ENCODE measurements at regions not wholly inside any gene's neighbourhood (a gene's known extent, or its start where the extent isn't known, plus 50 kb on each side); places are given as distances from the start of the nearest gene placed in this dataset.
A peak's percentile ranks its signal among the peaks of the same experiment; 100 is the strongest.

DNA sequence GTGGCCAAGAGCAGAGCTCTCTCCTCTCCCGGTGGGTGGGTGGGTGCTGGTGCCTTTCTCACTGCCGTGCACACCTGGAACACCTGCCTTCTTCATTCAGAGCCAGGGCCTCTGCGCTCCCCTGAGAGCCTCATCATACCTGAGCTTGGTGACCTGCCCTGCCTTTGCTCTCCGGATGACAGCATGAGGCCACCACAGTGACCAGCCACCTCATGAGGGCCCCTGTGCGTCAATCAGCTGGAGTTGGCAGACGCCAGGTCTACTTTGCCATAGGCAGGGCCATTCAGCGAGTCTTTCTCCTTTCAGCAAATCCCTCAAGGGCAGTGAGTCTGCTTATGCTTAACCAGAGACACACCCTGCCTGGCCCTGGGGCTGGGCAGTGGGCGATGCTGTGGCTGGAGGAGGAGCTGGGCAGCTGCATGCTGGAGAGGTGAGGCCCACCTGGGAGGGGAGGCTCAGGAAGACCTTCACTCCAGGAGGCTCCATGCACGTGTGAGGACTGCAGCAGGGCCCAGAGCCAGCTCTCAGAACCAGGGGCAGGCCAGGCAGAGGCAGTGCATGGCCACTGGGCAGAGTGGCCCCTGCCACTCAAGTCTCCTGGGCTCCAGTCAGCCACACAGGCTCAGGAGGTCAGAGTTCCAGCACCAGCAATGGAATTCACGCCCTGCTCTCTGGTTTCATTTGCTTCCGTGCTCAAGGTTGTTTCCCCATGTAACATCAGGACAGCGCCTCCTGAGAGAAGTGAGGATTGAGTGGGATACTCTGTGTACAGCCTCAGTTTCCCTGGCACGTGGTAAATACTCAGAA is 417.5 kb upstream of the MYT1L start:
- FAIRE-seq: no peak
- DNase-seq (ENCODE audit: low spot score): no peak

GRCh38 chr2:2747797-2748301 is 416.8 kb upstream of the MYT1L start:
- DNase-seq (ENCODE audit: low spot score) (no peak), FAIRE-seq (no peak)

DNA sequence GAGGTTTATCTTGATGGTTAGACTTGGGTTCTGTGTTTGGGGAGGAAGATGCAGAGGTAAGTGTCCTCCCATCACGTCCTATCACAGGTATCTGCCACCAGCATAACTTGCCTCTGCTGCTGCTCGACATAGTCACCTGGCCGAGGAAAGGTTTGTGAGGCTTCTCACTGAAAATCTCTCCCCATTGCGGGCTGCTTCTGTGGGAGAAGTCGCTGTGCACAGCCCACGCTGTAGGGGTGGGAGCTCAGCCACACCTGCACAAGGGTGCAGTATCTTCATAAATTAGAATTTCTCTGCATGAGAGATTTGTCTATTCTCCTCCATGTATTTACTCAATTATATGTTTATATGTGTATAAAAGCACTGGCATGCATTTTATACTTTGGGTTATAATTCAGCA is 415.7 kb upstream of the MYT1L start:
- FAIRE-seq (no peak), DNase-seq (ENCODE audit: low spot score) (no peak)

DNA sequence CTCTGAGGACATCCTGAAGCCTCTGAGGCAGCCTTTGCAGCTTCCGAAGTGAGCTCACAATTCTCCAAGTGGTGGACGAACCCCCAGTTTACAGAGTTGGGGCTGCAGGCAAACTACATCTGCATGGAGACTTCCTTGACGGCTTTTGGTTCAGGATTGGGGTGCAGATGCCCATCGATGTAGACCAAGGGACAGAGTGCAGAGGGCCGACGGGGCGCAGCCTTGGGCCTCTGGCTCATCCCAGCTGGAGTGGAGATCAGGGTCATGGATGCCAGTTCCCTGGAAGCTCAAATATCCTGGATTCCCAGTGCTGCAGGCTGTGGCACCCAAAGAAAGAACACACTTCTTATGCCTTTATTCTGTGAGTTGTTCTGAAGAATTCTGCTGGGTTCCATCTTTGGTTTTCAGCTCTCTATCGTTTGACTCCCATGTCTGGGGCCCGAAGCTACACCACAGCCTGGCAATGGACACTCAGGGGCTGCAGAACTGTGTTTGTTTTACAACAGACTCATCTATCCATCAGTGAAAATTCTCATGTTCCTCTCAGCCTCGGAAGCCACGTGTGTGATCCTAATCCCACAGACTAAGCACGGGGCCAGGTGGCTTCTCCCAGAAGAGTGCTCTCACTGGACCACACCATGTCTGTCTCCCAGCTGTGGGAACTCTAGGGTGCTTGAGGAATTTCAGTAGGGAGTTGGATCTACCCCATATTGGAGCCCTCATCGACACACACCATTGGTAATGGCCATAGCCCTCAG is 414.1 kb upstream of the MYT1L start:
- FAIRE-seq (no peak), DNase-seq (ENCODE audit: low spot score) (no peak)

GRCh38 chr2:2744107-2744506 is 413.0 kb upstream of the MYT1L start:
- FAIRE-seq (no peak), DNase-seq (ENCODE audit: low spot score) (no peak)

- peak; percentile 75 for DNase-seq (ENCODE audit: low spot score)
- no peak for FAIRE-seq
These were observed 412.1 kb upstream of the MYT1L start for GRCh38 chr2:2743164-2743571.

DNA sequence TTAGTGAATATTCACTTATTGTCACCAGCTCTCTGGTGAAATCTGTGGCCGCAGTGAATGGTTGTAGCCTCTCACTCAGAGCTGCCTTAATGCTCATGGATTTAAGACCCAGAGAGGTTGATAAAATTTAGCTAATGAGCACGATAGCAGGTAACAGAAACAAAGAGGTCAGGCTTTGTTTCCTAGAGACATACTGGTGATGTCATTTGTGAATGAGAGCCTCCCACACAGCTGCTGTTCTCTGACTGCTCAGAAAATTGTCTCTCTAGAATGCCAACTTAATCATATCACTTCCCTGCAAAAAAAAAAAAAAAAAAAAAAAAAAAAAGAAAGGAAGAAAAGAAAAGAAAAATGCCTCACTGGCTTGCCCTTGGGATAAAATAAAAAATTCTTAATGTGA is 411.7 kb upstream of the MYT1L start:
- peak; percentile 26 for DNase-seq (ENCODE audit: low spot score)
- FAIRE-seq: no peak

DNA sequence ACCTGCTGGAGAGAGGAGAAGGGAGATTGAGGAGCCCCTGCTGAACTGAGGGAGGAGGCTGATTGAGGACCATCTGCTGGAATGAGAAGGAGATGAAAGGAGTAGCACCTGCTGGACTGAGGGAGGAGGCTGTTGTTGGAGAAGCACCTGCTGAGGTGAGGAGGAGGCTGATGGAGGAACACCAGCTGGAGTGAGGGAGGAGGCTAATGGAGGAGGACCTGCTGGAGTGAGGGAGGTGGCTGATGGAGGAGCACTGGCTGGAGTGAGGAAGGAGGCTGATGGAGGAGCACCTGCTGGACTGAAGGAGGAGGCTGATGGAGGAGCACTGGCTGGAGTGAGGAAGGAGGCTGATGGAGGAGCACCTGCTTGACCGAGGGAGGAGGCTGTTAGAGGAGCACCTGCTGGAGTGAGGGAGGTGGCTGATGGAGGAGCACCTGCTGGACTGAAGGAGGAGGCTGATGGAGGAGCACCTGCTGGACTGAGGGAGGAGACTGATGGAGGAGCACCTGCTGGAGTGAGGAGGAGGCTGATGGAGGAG is 409.2 kb upstream of the MYT1L start:
- DNase-seq (ENCODE audit: low spot score): no peak
- no peak for FAIRE-seq

DNA sequence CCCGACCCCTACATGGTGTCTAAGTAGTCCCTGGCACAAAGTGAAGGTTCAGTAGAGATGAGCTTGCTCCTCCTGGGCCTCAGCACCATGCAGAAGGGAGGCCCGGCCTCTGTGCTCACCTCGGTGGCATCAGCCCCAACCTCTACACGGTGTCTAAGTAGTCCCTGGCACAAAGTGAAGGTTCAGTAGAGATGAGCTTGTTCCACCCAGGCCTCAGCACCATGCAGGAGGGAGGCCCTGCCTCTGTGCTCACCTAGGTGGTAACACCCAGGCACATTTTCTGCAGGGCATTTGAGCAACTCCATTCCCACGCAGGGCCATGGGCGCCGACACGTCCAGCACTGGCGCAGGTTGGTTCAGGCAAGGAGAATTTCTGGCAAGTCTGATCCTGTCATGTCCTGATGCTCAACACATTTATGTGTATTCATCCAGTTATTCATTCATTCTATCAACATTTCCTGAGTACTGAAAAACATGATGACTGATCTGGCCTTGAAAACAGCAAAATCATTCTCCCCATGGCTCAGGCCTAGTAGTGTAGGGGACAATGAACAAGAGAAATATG is 408.2 kb upstream of the MYT1L start:
- no peak for FAIRE-seq
- DNase-seq (ENCODE audit: low spot score): no peak

- FAIRE-seq (no peak), DNase-seq (ENCODE audit: low spot score) (no peak)
These were observed 407.6 kb upstream of the MYT1L start for GRCh38 chr2:2738684-2739083.

DNA sequence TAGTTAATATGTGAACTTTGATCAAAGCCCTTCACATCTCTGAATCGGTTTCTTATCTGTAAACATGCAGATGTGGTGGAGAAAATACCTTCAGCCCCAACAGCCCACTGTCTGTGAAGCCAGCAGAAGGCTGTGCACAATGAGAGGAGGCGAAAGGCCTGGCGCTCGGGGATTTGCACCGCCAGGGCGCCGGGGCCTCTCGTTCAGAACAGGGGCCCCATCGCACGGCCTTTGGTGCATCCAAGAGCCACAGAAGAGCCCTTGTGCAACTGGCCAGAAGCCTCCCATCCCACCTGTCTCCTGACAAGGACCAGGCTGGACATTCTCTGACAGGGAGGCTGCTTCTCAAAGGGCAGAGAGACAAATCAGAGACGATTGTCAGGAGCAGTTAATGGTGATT is 407.2 kb upstream of the MYT1L start:
- FAIRE-seq (no peak), DNase-seq (ENCODE audit: low spot score) (no peak)

GRCh38 chr2:2735041-2735440 is 404.0 kb upstream of the MYT1L start:
- no peak for FAIRE-seq
- DNase-seq (ENCODE audit: low spot score): no peak

DNA sequence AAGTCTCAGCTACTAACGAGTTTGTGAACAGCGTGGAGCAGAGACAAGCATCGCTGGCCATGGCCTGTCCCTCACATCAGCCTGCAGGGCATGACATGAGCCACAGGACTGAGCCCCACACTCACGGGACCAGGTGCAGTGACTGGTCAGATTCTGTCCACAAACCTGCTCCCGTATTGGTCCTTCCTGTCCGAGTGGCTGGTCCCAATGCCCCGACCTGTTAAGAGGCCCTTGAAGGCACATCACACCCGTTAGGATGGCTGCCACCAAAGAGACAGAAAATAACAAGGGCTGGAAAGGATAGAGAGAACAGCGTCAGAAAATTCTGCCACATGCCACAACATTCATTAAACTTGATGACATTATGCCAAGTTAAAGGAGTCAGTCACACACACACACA is 403.2 kb upstream of the MYT1L start:
- no peak for DNase-seq (ENCODE audit: low spot score)
- no peak for FAIRE-seq

- DNase-seq (ENCODE audit: low spot score) (no peak), FAIRE-seq (no peak)
These were observed 402.7 kb upstream of the MYT1L start for GRCh38 chr2:2733818-2734217.

- DNase-seq (ENCODE audit: low spot score) (no peak), FAIRE-seq (no peak)
These were observed 401.4 kb upstream of the MYT1L start for GRCh38 chr2:2732331-2733119.

GRCh38 chr2:2731816-2732284 is 400.8 kb upstream of the MYT1L start:
- DNase-seq (ENCODE audit: low spot score) (no peak), FAIRE-seq (no peak)

DNA sequence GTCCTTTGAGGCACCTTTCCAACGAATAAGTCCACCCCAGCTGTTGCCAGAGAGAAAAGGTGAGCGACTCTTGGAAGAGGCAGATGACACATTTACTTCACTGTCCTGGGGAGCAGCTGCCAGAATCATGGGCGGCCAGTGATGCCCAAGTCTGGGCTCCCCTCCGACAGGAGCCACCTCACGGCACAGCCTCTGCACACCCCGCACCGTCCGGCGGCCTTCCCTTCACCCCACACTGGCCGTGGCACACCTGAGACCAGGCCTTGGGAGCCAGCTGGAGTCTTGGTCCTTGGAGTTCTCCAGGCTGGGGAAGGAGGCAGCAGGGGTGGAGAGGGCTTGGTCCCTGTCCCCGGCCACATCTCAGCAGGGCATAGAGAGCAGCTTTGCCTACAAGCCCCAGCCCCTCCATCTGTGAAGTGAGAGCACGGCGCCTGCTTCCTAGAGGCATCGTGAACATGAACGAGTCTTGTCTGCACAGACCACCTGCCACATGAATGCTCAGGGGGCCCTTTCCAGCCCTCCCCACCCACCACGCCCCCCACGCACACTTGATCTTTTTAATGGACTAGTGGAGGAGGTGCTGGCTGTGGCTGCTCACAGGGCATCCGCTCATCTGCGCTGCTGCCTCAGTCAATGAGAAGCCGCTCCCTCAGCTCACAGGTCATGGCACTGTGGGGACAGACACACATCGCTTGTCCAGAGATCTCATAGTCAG is 400.2 kb upstream of the MYT1L start:
- no peak for DNase-seq (ENCODE audit: low spot score)
- FAIRE-seq: no peak

DNA sequence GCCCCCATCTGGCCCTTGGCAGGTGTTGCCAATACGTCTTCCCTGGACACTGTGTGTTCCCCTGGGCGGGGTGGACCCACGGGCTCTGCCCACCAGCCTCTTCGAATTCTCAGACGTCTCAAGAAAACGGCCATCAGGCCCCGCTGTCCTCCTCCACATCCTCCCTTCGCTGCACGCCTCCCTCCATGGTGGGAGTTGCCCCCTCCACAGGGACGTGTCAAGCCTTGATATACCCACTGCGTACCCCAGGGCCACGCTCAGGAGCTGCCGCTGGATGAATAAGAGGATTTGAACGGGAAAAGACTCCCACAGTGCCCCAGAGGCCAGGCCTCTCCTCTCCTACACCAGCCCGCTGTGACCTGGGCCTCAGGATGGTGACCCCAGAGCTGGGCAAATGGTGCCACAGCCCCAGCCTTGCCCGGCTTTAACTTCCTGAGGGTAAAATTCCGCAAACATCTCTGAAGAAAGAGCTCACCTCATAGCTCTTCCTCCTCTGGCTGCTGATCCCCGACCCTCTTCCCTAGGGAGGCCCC is 399.3 kb upstream of the MYT1L start:
- DNase-seq (ENCODE audit: low spot score) (no peak), FAIRE-seq (no peak)

- no peak for FAIRE-seq
- DNase-seq (ENCODE audit: low spot score): no peak
These were observed 398.2 kb upstream of the MYT1L start for GRCh38 chr2:2729246-2729645.

DNA sequence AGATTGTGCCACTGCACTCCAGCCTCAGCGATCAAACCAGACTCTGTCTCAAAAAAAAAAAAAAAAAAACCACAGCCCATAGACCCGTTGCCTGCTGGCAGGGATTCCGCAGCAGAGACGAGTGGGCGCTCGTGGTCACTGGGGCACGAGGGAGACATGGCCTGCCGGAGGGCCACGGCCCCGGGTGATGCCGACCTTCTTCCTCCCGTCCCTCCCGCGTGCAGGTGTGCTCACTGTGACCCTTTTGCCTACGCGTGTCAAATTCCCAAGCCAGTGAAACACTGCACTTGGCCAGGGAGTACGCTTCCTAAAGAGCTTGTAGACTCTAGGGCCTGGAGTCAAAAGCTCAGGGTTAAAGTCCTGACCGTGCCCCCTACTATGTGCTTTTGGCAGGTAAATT is 397.6 kb upstream of the MYT1L start:
- FAIRE-seq (no peak), DNase-seq (ENCODE audit: low spot score) (no peak)
